ENCODE measurements at regions not wholly inside any gene's neighbourhood (a gene's known extent, or its start where the extent isn't known, plus 50 kb on each side); places are given as distances from the start of the nearest gene placed in this dataset.

GRCh38 chr7:80018941-80019808 lies 115.5 kb upstream of the GNAI1 start:
- Histone ChIP-seq H3K36me3 (no peaks in the 10 kb centered on the region), H3K27ac (no peak overlapping the region), H3K9ac (no peak overlapping the region), H3K79me2 (ENCODE audit: low read depth) (no peaks in the 10 kb centered on the region), H3K9me3 (ENCODE audit: low read depth) (no peaks in the 10 kb centered on the region), H2AFZ (replicated peaks) (peak overlapping the region; percentile 56), H3K4me2 (no peak overlapping the region), H4K20me1 (ENCODE audit: low read depth) (no peaks in the 10 kb centered on the region), H3K27me3 (no peaks in the 10 kb centered on the region), H3K4me1 (peaks cover 8% of the 10 kb centered on the region), H3F3A (ENCODE audit: low read depth) (no peaks in the 10 kb centered on the region), H3K4me3 (no peak overlapping the region)
- DNase-seq (ENCODE audit: low spot score), result peak; percentile 79
- no peak for TF ChIP-seq EZH2phosphoT487 (IDR thresholded peaks at IDR 0.05)
- TF ChIP-seq CTCF (IDR thresholded peaks at IDR 0.05), result peak; percentile 97
- H3K9me3 Mint-ChIP-seq, result peaks cover 17% of the 10 kb centered on the region
- H3K36me3 Mint-ChIP-seq, result no peaks in the 10 kb centered on the region
- peaks cover 2% of the 10 kb centered on the region for H3K27me3 Mint-ChIP-seq (ENCODE audit: insufficient read depth, low read depth)
- no peak overlapping the region for H3K4me3 Mint-ChIP-seq
- no peak overlapping the region for H3K27ac Mint-ChIP-seq
- H3K4me1 Mint-ChIP-seq, result peaks cover 8% of the 10 kb centered on the region

DNA sequence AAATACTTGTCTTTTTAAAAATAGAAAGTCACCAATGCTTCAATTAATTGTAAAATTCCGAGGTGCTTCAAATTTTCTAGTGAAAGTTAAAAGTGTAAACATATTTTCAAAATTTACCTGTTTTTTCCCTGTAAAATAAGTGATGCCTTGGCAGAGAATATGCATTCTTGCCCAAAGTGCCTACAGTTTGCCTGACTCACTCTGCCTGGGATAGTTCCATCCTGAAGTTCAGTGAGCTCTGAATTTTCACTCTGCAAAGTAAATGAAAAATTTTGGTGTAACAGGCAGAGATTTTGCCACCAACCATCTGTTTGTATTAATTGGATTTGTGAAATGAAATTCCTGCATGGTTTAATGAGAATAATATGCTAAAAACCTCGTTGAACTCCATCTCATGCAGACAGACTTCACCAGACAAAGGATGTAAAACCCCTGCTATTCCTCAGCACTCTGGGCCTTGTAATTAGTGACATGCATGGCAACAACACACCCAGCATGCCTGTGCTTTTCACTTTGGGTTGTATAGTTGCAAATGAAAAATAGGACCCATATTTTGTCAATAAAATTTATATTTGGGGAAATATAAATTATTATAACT lies 117.4 kb upstream of the GNAI1 start:
- Mint-ChIP-seq H3K36me3 (no peaks in the 10 kb centered on the region), H3K9me3 (peaks cover 13% of the 10 kb centered on the region), H3K4me1 (peaks cover 8% of the 10 kb centered on the region), H3K4me3 (no peak overlapping the region), H3K27me3 (ENCODE audit: insufficient read depth, low read depth) (peaks cover 2% of the 10 kb centered on the region), H3K27ac (no peak overlapping the region)
- Histone ChIP-seq H3K27ac (no peak overlapping the region), H3K36me3 (no peaks in the 10 kb centered on the region), H3K4me2 (no peak overlapping the region), H3K79me2 (ENCODE audit: low read depth) (no peaks in the 10 kb centered on the region), H3F3A (ENCODE audit: low read depth) (no peaks in the 10 kb centered on the region), H3K9me3 (ENCODE audit: low read depth) (peaks cover 4% of the 10 kb centered on the region), H3K4me1 (peaks cover 8% of the 10 kb centered on the region), H3K4me3 (no peak overlapping the region), H3K9ac (no peak overlapping the region), H4K20me1 (ENCODE audit: low read depth) (no peaks in the 10 kb centered on the region), H2AFZ (replicated peaks) (no peak overlapping the region), H3K27me3 (no peaks in the 10 kb centered on the region)
- TF ChIP-seq CTCF (IDR thresholded peaks at IDR 0.05) (no peak), EZH2 (IDR thresholded peaks at IDR 0.05) (no peak), EZH2phosphoT487 (IDR thresholded peaks at IDR 0.05) (no peak)
- DNase-seq (ENCODE audit: low spot score), result no peak

DNA sequence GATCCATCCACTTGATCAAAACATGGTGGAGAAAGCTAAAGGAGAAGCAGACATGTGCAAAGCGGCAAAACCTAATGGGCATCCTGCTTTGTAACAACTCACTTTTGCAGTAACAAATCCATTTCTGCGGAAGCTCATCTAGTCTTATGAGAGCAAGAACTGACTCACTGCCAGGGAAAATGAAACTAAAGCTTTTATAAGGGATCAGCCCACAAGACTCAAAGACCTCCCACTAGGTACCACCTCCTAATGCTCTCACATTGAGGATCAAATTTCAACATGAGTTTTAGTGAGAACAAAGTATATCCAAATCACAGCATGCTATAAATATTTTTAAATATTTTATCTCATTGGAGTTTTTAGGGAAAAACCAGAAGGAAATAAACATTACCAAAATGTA lies 120.1 kb upstream of the GNAI1 start:
- no peaks in the 10 kb centered on the region for H3K27me3 ChIP-seq
- Mint-ChIP-seq H3K27ac (no peak overlapping the region), H3K4me3 (no peak overlapping the region), H3K9me3 (peaks cover 7% of the 10 kb centered on the region), H3K4me1 (peaks cover 8% of the 10 kb centered on the region), H3K36me3 (no peaks in the 10 kb centered on the region), H3K27me3 (ENCODE audit: insufficient read depth, low read depth) (no peaks in the 10 kb centered on the region)
- H2AFZ ChIP-seq (replicated peaks), result peak overlapping the region; percentile 37
- no peak overlapping the region for H3K4me3 ChIP-seq
- H4K20me1 ChIP-seq (ENCODE audit: low read depth), result no peaks in the 10 kb centered on the region
- peak; percentile 6 for DNase-seq (ENCODE audit: low spot score)
- H3K27ac ChIP-seq, result no peak overlapping the region
- no peaks in the 10 kb centered on the region for H3K79me2 ChIP-seq (ENCODE audit: low read depth)
- H3F3A ChIP-seq (ENCODE audit: low read depth), result no peaks in the 10 kb centered on the region
- H3K36me3 ChIP-seq, result no peaks in the 10 kb centered on the region
- no peak overlapping the region for H3K4me2 ChIP-seq
- H3K4me1 ChIP-seq, result peaks cover 8% of the 10 kb centered on the region
- H3K9me3 ChIP-seq (ENCODE audit: low read depth), result peaks cover 4% of the 10 kb centered on the region
- TF ChIP-seq EZH2 (IDR thresholded peaks at IDR 0.05) (no peak), EZH2phosphoT487 (IDR thresholded peaks at IDR 0.05) (no peak), CTCF (IDR thresholded peaks at IDR 0.05) (no peak)
- no peak overlapping the region for H3K9ac ChIP-seq

Data from neural progenitor cell (in vitro differentiated cells).